ENCODE measurements at regions not wholly inside any gene's neighbourhood (a gene's known extent, or its start where the extent isn't known, plus 50 kb on each side); places are given as distances from the start of the nearest gene placed in this dataset.

- Histone ChIP-seq H3K4me2 (ENCODE audit: low read depth, low read length, poor library complexity, severe bottlenecking) (no peak overlapping the region), H3F3A (ENCODE audit: low read depth) (no peaks in the 10 kb centered on the region)
Observed at GRCh38 chr20:52823303-52823702, 148.9 kb upstream of the TSHZ2 start.

DNA sequence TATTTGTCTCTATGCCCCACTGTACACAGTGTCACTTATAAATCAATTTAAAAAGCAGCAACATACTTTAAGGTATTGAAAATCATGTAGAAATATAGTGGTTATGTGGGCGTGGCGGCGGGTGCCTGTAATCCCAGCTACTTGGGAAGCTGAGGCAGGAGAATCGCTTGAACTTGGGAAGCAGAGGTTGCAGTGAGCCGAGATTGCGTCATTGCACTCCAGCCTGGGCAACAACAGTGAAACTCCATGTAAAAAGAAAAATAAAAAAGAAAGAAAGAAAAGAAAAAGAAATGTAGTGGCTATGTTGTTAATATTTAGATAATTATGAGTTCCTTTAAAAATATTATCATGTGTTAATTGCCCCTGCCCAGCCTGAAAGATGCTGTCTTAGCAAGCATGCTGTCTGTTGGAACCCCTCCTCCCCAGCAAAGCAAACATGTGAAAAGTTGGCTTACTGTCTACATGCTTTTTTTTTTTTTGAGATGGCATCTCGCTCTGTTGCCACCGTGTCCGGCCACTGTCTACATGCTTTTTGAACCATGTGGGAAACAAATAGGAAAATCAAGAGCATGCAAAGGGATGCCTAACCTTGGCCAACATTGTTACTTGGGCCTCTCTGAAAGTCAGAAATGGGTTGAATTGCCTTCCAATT, 151.4 kb upstream of the TSHZ2 start:
- TF ChIP-seq, protein P1, sequence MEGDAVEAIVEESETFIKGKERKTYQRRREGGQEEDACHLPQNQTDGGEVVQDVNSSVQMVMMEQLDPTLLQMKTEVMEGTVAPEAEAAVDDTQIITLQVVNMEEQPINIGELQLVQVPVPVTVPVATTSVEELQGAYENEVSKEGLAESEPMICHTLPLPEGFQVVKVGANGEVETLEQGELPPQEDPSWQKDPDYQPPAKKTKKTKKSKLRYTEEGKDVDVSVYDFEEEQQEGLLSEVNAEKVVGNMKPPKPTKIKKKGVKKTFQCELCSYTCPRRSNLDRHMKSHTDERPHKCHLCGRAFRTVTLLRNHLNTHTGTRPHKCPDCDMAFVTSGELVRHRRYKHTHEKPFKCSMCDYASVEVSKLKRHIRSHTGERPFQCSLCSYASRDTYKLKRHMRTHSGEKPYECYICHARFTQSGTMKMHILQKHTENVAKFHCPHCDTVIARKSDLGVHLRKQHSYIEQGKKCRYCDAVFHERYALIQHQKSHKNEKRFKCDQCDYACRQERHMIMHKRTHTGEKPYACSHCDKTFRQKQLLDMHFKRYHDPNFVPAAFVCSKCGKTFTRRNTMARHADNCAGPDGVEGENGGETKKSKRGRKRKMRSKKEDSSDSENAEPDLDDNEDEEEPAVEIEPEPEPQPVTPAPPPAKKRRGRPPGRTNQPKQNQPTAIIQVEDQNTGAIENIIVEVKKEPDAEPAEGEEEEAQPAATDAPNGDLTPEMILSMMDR (conservative IDR thresholded peaks at IDR 0.05; ENCODE audit: low read length): no peak
- TF ChIP-seq EZH2phosphoT487 (IDR thresholded peaks at IDR 0.05; ENCODE audit: borderline replicate concordance): no peak
- no peaks in the 10 kb centered on the region for H3K27me3 ChIP-seq (ENCODE audit: insufficient read depth, low read length, poor library complexity, severe bottlenecking)
- H3K79me2 ChIP-seq (ENCODE audit: insufficient read depth, low read length): no peaks in the 10 kb centered on the region
- no peaks in the 10 kb centered on the region for H3K9me2 ChIP-seq (replicated peaks; ENCODE audit: low read depth, low read length)
- H2AFZ ChIP-seq (ENCODE audit: low read length): no peak overlapping the region
- no peaks in the 10 kb centered on the region for H4K20me1 ChIP-seq (ENCODE audit: insufficient read depth, low read length, poor library complexity, severe bottlenecking)
- no peak overlapping the region for H3K4me2 ChIP-seq (ENCODE audit: low read depth, low read length, poor library complexity, severe bottlenecking)
- H3K36me3 ChIP-seq (ENCODE audit: insufficient read depth, low read length): no peaks in the 10 kb centered on the region
- no peaks in the 10 kb centered on the region for H3K4me1 ChIP-seq (ENCODE audit: insufficient read depth, low read length, poor library complexity, severe bottlenecking)
- no peak overlapping the region for H3K9ac ChIP-seq (ENCODE audit: low read depth, low read length, poor library complexity, severe bottlenecking)
- no peaks in the 10 kb centered on the region for H3F3A ChIP-seq (ENCODE audit: low read depth)
- H3K9me3 ChIP-seq (ENCODE audit: insufficient read depth, low read depth, low read length): no peaks in the 10 kb centered on the region
- no peak overlapping the region for H3K4me3 ChIP-seq (ENCODE audit: low read length, poor library complexity, severe bottlenecking)

More at GRCh38 chr20:52823303-52823702, 148.9 kb upstream of the TSHZ2 start:
- TF ChIP-seq, protein P1 (conservative IDR thresholded peaks at IDR 0.05; ENCODE audit: low read length): no peak
- TF ChIP-seq EZH2phosphoT487 (IDR thresholded peaks at IDR 0.05; ENCODE audit: borderline replicate concordance): no peak
- H3K9ac ChIP-seq (ENCODE audit: low read depth, low read length, poor library complexity, severe bottlenecking): no peak overlapping the region
- no peaks in the 10 kb centered on the region for H3K27me3 ChIP-seq (ENCODE audit: insufficient read depth, low read length, poor library complexity, severe bottlenecking)
- no peaks in the 10 kb centered on the region for H3K9me2 ChIP-seq (replicated peaks; ENCODE audit: low read depth, low read length)
- no peaks in the 10 kb centered on the region for H3K36me3 ChIP-seq (ENCODE audit: insufficient read depth, low read length)
- no peaks in the 10 kb centered on the region for H3K79me2 ChIP-seq (ENCODE audit: insufficient read depth, low read length)
- H2AFZ ChIP-seq (ENCODE audit: low read length): no peak overlapping the region
- no peaks in the 10 kb centered on the region for H3K9me3 ChIP-seq (ENCODE audit: insufficient read depth, low read depth, low read length)
- no peaks in the 10 kb centered on the region for H3K4me1 ChIP-seq (ENCODE audit: insufficient read depth, low read length, poor library complexity, severe bottlenecking)
- no peak overlapping the region for H3K4me3 ChIP-seq (ENCODE audit: low read length, poor library complexity, severe bottlenecking)
- H4K20me1 ChIP-seq (ENCODE audit: insufficient read depth, low read length, poor library complexity, severe bottlenecking): no peaks in the 10 kb centered on the region

- Histone ChIP-seq H3K9ac (ENCODE audit: low read depth, low read length, poor library complexity, severe bottlenecking) (no peak overlapping the region), H3K27me3 (ENCODE audit: insufficient read depth, low read length, poor library complexity, severe bottlenecking) (no peaks in the 10 kb centered on the region), H3K79me2 (ENCODE audit: insufficient read depth, low read length) (no peaks in the 10 kb centered on the region), H3K4me1 (ENCODE audit: insufficient read depth, low read length, poor library complexity, severe bottlenecking) (no peaks in the 10 kb centered on the region), H3F3A (ENCODE audit: low read depth) (no peaks in the 10 kb centered on the region), H3K4me3 (ENCODE audit: low read length, poor library complexity, severe bottlenecking) (no peak overlapping the region), H2AFZ (ENCODE audit: low read length) (no peak overlapping the region), H3K36me3 (ENCODE audit: insufficient read depth, low read length) (no peaks in the 10 kb centered on the region), H4K20me1 (ENCODE audit: insufficient read depth, low read length, poor library complexity, severe bottlenecking) (no peaks in the 10 kb centered on the region), H3K4me2 (ENCODE audit: low read depth, low read length, poor library complexity, severe bottlenecking) (no peak overlapping the region), H3K9me2 (replicated peaks; ENCODE audit: low read depth, low read length) (no peaks in the 10 kb centered on the region), H3K9me3 (ENCODE audit: insufficient read depth, low read depth, low read length) (no peaks in the 10 kb centered on the region)
- TF ChIP-seq, protein P1 (conservative IDR thresholded peaks at IDR 0.05; ENCODE audit: low read length): no peak
- TF ChIP-seq EZH2phosphoT487 (IDR thresholded peaks at IDR 0.05; ENCODE audit: borderline replicate concordance): no peak
Observed at GRCh38 chr20:52818491-52818890, 153.7 kb upstream of the TSHZ2 start.
